GM23338 (cell line): ENCODE measurements at regions not wholly inside any gene's neighbourhood (a gene's known extent, or its start where the extent isn't known, plus 50 kb on each side); places are given as distances from the start of the nearest gene placed in this dataset.

Experiments used
- ATAC-seq: fragments of 200-7000 bp; cut with Tn5 transposase; 3 replicates; pipeline ENCODE4 v1.9.1; 2020
- DNase-seq: peaks from one replicate; pipeline ENCODE4 v3.0.0-alpha.2; 2015; ENCODE audit warnings: low spot score
- H2AFZ ChIP-seq: fragments of 200-600 bp; sonication (generic); 2 replicates; pipeline ENCODE4 v1.8.0; 2016; ENCODE audit warnings: antibody characterized with exemption, mild to moderate bottlenecking, moderate library complexity
- H3F3A ChIP-seq: fragments of 200-600 bp; sonication (generic); replicated peaks from 2 replicates; pipeline ENCODE4 v1.8.0; 2017; ENCODE audit warnings: antibody characterized with exemption, mixed run types, low read depth
- H3K27ac ChIP-seq: fragments of 200-600 bp; sonication (generic); 2 replicates; pipeline ENCODE4 v1.6.1; 2016; ENCODE audit warnings: low read depth
- H3K27me3 ChIP-seq: fragments of 200-600 bp; sonication (generic); 2 replicates; pipeline ENCODE4 v1.8.0; 2016; ENCODE audit warnings: mild to moderate bottlenecking, mixed run types, moderate library complexity; ENCODE audit not compliant: insufficient read depth
- H3K36me3 ChIP-seq: fragments of 200-600 bp; sonication (generic); 2 replicates; pipeline ENCODE4 v1.8.0; 2016; ENCODE audit warnings: mild to moderate bottlenecking; ENCODE audit not compliant: insufficient read depth
- H3K4me1 ChIP-seq: fragments of 200-600 bp; sonication (generic); 2 replicates; pipeline ENCODE4 v1.8.0; 2016; ENCODE audit warnings: mild to moderate bottlenecking, moderate library complexity; ENCODE audit not compliant: insufficient read depth
- H3K4me2 ChIP-seq: fragments of 200-600 bp; sonication (generic); 2 replicates; pipeline ENCODE4 v1.7.1; 2017; ENCODE audit warnings: mixed run types
- H3K4me3 ChIP-seq: fragments of 200-600 bp; sonication (generic); 2 replicates; pipeline ENCODE4 v1.6.1; 2016; ENCODE audit warnings: mixed run types
- H3K79me2 ChIP-seq: fragments of 200-600 bp; sonication (generic); replicated peaks from 2 replicates; pipeline ENCODE4 v1.8.0; 2017; ENCODE audit warnings: mild to moderate bottlenecking; ENCODE audit not compliant: insufficient read depth
- H3K9me2 ChIP-seq: fragments of 200-600 bp; sonication (generic); 2 replicates; pipeline ENCODE4 v1.8.0; 2017; ENCODE audit not compliant: insufficient read depth
- H4K20me1 ChIP-seq: fragments of 200-600 bp; sonication (generic); replicated peaks from 2 replicates; pipeline ENCODE4 v1.8.0; 2017; ENCODE audit warnings: mild to moderate bottlenecking; ENCODE audit not compliant: insufficient read depth
- H3K27ac Mint-ChIP-seq: 2 replicates; pipeline ENCODE4 v1.8.0; 2020; ENCODE audit warnings: inconsistent platforms, mild to moderate bottlenecking, moderate library complexity, mixed read lengths
- H3K27me3 Mint-ChIP-seq: 3 replicates; pipeline ENCODE4 v1.8.0; 2022; ENCODE audit warnings: low read depth, mild to moderate bottlenecking, moderate library complexity, mixed read lengths, inconsistent platforms; ENCODE audit not compliant: insufficient read depth, poor library complexity
- H3K36me3 Mint-ChIP-seq: 3 replicates; pipeline ENCODE4 v1.8.0; 2021; ENCODE audit warnings: low read depth, mild to moderate bottlenecking, inconsistent platforms, moderate library complexity, mixed read lengths
- H3K4me1 Mint-ChIP-seq: 3 replicates; pipeline ENCODE4 v1.8.0; 2020; ENCODE audit warnings: mild to moderate bottlenecking, inconsistent platforms, mixed read lengths
- H3K4me3 Mint-ChIP-seq: 3 replicates; pipeline ENCODE4 v1.8.0; 2021; ENCODE audit warnings: moderate library complexity, mild to moderate bottlenecking, inconsistent platforms, mixed read lengths
- H3K9me3 Mint-ChIP-seq: 3 replicates; pipeline ENCODE4 v1.8.0; 2020; ENCODE audit warnings: moderate library complexity, mild to moderate bottlenecking, inconsistent platforms, mixed read lengths
- CREB1 ChIP-seq: fragments of 250-450 bp; sonication (Bioruptor Pico); IDR thresholded peaks from 2 replicates; pipeline ENCODE4 v1.5.0; 2020; ENCODE audit warnings: low read depth, mild to moderate bottlenecking, moderate library complexity
- EZH2 ChIP-seq: fragments of 200-600 bp; sonication (generic); IDR thresholded peaks from one replicate; pipeline ENCODE4 v1.8.0; 2017; ENCODE audit warnings: antibody characterized with exemption, mild to moderate bottlenecking, low read depth; ENCODE audit not compliant: unreplicated experiment
- EZH2phosphoT487 ChIP-seq: fragments of 200-600 bp; sonication (generic); IDR thresholded peaks from one replicate; pipeline ENCODE4 v1.8.1; 2018; ENCODE audit warnings: antibody characterized with exemption; ENCODE audit not compliant: unreplicated experiment
- JUNB ChIP-seq: IDR thresholded peaks from one replicate; pipeline ENCODE4 v1.6.1; 2016; ENCODE audit warnings: antibody characterized with exemption; ENCODE audit not compliant: unreplicated experiment
- NANOG ChIP-seq: IDR thresholded peaks from 2 replicates; pipeline ENCODE4 v1.6.1; 2016; ENCODE audit warnings: antibody characterized with exemption, borderline replicate concordance
- POLR2AphosphoS5 ChIP-seq: IDR thresholded peaks from 2 replicates; pipeline ENCODE4 v1.6.1; 2016; ENCODE audit warnings: antibody characterized with exemption, low read depth
- STAT1 ChIP-seq: IDR thresholded peaks from one replicate; pipeline ENCODE4 v1.6.1; 2016; ENCODE audit warnings: antibody characterized with exemption; ENCODE audit not compliant: unreplicated experiment
- ZNF114 ChIP-seq: fragments of 250-450 bp; sonication (Bioruptor Pico); IDR thresholded peaks from 2 replicates; pipeline ENCODE4 v1.5.0; 2020; ENCODE audit warnings: mild to moderate bottlenecking, moderate library complexity
- ZNF331 ChIP-seq: fragments of 250-450 bp; sonication (Bioruptor Pico); IDR thresholded peaks from 2 replicates; pipeline ENCODE4 v1.5.0; 2020; ENCODE audit warnings: low read depth, mild to moderate bottlenecking, moderate library complexity
- TF ChIP-seq, protein P1 (sequence below), 2 experiments: fragments of 200-600 bp in 1 of 2; sonication (generic) in 1 of 2; conservative IDR thresholded peaks; 2 replicates each; pipeline versions ENCODE4 v1.5.1 to v1.6.1; 2016 to 2017; ENCODE audit warnings: antibody characterized with exemption in 2 of 2, low read depth in 2 of 2, mild to moderate bottlenecking in 2 of 2, moderate library complexity in 1 of 2
- TF ChIP-seq, protein P2 (sequence below): fragments of 250-450 bp; sonication (Bioruptor Pico); IDR thresholded peaks from 2 replicates; pipeline ENCODE4 v1.5.0; 2020; ENCODE audit warnings: mild to moderate bottlenecking, moderate library complexity
- TF ChIP-seq, protein P3 (sequence below): IDR thresholded peaks from 2 replicates; pipeline ENCODE4 v1.6.1; 2016; ENCODE audit warnings: antibody characterized with exemption
- TF ChIP-seq, protein P4 (sequence below): IDR thresholded peaks from one replicate; pipeline ENCODE4 v1.6.1; 2018; ENCODE audit warnings: antibody characterized with exemption; ENCODE audit not compliant: unreplicated experiment

DNA sequence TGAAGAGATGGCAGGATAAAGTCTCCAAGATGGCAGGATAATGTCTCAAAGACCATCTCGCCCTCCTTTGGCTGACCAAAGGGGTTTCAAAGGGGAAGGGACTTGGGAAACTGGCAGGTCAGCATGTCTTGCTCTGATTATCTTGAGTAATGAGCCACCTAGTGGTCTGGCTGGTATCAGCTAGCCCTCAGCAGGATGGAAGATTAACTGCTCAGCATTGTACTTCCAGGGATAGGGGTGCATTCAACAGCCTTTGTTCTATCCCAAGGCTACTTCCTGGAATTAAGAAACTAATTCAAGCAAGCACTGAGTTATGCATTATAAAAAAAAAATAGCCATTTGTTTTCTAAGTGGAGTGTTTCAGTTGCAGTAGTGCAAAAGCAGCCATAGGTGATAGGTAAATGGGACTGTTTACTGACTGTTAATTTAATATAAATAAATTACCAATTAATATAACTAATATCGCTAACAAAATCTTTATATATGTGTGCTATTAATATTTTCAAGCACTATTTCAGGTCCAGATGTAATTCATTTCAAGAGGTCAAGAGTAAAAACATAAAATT, 555.5 kb downstream of the CDH9 start:
- no peak overlapping the region for H3K27ac ChIP-seq
- no peak overlapping the region for H3K4me3 ChIP-seq
- peaks cover 6% of the 10 kb centered on the region for H3K4me1 Mint-ChIP-seq
- H3K36me3 Mint-ChIP-seq, result peaks cover 5% of the 10 kb centered on the region; the same call in 1 of the 3 replicates
- peaks cover 8% of the 10 kb centered on the region; the same call in 1 of the 2 replicates for H3K4me1 ChIP-seq
- H3K4me2 ChIP-seq, result no peak overlapping the region
- ATAC-seq, result peak; percentile 98
- peak; percentile 92 for DNase-seq
- peaks cover 10% of the 10 kb centered on the region for H3K9me3 Mint-ChIP-seq
- H3K4me3 Mint-ChIP-seq, result no peak overlapping the region
- peaks cover 1% of the 10 kb centered on the region for H3K27me3 Mint-ChIP-seq
- no peaks in the 10 kb centered on the region for H3K9me2 ChIP-seq
- no peaks in the 10 kb centered on the region for H3K36me3 ChIP-seq
- H2AFZ ChIP-seq, result no peak overlapping the region
- no peaks in the 10 kb centered on the region for H3K27me3 ChIP-seq
- no peaks in the 10 kb centered on the region for H4K20me1 ChIP-seq
- no peaks in the 10 kb centered on the region for H3F3A ChIP-seq
- no peak overlapping the region for H3K27ac Mint-ChIP-seq
- TF ChIP-seq, protein P1, sequence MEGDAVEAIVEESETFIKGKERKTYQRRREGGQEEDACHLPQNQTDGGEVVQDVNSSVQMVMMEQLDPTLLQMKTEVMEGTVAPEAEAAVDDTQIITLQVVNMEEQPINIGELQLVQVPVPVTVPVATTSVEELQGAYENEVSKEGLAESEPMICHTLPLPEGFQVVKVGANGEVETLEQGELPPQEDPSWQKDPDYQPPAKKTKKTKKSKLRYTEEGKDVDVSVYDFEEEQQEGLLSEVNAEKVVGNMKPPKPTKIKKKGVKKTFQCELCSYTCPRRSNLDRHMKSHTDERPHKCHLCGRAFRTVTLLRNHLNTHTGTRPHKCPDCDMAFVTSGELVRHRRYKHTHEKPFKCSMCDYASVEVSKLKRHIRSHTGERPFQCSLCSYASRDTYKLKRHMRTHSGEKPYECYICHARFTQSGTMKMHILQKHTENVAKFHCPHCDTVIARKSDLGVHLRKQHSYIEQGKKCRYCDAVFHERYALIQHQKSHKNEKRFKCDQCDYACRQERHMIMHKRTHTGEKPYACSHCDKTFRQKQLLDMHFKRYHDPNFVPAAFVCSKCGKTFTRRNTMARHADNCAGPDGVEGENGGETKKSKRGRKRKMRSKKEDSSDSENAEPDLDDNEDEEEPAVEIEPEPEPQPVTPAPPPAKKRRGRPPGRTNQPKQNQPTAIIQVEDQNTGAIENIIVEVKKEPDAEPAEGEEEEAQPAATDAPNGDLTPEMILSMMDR (conservative IDR thresholded peaks at IDR 0.05; ENCODE audit: low read depth in 2 of 2), result peak; percentile 89 to 95
- TF ChIP-seq EZH2phosphoT487 (no peak), NANOG (no peak), JUNB (no peak), EZH2 (no peak), POLR2AphosphoS5 (no peak), ZNF331 (CRISPR knock-in tag) (no peak), CREB1 (CRISPR knock-in tag) (no peak), ZNF114 (CRISPR knock-in tag) (peak; percentile 59; the same call in 1 of the 2 replicates), STAT1 (no peak)
- TF ChIP-seq, protein P2, sequence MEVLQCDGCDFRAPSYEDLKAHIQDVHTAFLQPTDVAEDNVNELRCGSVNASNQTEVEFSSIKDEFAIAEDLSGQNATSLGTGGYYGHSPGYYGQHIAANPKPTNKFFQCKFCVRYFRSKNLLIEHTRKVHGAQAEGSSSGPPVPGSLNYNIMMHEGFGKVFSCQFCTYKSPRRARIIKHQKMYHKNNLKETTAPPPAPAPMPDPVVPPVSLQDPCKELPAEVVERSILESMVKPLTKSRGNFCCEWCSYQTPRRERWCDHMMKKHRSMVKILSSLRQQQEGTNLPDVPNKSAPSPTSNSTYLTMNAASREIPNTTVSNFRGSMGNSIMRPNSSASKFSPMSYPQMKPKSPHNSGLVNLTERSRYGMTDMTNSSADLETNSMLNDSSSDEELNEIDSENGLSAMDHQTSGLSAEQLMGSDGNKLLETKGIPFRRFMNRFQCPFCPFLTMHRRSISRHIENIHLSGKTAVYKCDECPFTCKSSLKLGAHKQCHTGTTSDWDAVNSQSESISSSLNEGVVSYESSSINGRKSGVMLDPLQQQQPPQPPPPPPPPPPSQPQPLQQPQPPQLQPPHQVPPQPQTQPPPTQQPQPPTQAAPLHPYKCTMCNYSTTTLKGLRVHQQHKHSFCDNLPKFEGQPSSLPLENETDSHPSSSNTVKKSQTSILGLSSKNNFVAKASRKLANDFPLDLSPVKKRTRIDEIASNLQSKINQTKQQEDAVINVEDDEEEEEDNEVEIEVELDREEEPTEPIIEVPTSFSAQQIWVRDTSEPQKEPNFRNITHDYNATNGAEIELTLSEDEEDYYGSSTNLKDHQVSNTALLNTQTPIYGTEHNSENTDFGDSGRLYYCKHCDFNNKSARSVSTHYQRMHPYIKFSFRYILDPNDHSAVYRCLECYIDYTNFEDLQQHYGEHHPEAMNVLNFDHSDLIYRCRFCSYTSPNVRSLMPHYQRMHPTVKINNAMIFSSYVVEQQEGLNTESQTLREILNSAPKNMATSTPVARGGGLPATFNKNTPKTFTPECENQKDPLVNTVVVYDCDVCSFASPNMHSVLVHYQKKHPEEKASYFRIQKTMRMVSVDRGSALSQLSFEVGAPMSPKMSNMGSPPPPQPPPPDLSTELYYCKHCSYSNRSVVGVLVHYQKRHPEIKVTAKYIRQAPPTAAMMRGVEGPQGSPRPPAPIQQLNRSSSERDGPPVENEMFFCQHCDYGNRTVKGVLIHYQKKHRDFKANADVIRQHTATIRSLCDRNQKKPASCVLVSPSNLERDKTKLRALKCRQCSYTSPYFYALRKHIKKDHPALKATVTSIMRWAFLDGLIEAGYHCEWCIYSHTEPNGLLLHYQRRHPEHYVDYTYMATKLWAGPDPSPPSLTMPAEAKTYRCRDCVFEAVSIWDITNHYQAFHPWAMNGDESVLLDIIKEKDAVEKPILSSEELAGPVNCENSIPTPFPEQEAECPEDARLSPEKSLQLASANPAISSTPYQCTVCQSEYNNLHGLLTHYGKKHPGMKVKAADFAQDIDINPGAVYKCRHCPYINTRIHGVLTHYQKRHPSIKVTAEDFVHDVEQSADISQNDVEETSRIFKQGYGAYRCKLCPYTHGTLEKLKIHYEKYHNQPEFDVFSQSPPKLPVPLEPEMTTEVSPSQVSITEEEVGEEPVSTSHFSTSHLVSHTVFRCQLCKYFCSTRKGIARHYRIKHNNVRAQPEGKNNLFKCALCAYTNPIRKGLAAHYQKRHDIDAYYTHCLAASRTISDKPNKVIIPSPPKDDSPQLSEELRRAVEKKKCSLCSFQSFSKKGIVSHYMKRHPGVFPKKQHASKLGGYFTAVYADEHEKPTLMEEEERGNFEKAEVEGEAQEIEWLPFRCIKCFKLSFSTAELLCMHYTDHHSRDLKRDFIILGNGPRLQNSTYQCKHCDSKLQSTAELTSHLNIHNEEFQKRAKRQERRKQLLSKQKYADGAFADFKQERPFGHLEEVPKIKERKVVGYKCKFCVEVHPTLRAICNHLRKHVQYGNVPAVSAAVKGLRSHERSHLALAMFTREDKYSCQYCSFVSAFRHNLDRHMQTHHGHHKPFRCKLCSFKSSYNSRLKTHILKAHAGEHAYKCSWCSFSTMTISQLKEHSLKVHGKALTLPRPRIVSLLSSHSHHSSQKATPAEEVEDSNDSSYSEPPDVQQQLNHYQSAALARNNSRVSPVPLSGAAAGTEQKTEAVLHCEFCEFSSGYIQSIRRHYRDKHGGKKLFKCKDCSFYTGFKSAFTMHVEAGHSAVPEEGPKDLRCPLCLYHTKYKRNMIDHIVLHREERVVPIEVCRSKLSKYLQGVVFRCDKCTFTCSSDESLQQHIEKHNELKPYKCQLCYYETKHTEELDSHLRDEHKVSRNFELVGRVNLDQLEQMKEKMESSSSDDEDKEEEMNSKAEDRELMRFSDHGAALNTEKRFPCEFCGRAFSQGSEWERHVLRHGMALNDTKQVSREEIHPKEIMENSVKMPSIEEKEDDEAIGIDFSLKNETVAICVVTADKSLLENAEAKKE, result peak; percentile 69; the same call in 1 of the 2 replicates
- TF ChIP-seq, protein P3, sequence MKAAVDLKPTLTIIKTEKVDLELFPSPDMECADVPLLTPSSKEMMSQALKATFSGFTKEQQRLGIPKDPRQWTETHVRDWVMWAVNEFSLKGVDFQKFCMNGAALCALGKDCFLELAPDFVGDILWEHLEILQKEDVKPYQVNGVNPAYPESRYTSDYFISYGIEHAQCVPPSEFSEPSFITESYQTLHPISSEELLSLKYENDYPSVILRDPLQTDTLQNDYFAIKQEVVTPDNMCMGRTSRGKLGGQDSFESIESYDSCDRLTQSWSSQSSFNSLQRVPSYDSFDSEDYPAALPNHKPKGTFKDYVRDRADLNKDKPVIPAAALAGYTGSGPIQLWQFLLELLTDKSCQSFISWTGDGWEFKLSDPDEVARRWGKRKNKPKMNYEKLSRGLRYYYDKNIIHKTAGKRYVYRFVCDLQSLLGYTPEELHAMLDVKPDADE, result no peak
- TF ChIP-seq, protein P4, sequence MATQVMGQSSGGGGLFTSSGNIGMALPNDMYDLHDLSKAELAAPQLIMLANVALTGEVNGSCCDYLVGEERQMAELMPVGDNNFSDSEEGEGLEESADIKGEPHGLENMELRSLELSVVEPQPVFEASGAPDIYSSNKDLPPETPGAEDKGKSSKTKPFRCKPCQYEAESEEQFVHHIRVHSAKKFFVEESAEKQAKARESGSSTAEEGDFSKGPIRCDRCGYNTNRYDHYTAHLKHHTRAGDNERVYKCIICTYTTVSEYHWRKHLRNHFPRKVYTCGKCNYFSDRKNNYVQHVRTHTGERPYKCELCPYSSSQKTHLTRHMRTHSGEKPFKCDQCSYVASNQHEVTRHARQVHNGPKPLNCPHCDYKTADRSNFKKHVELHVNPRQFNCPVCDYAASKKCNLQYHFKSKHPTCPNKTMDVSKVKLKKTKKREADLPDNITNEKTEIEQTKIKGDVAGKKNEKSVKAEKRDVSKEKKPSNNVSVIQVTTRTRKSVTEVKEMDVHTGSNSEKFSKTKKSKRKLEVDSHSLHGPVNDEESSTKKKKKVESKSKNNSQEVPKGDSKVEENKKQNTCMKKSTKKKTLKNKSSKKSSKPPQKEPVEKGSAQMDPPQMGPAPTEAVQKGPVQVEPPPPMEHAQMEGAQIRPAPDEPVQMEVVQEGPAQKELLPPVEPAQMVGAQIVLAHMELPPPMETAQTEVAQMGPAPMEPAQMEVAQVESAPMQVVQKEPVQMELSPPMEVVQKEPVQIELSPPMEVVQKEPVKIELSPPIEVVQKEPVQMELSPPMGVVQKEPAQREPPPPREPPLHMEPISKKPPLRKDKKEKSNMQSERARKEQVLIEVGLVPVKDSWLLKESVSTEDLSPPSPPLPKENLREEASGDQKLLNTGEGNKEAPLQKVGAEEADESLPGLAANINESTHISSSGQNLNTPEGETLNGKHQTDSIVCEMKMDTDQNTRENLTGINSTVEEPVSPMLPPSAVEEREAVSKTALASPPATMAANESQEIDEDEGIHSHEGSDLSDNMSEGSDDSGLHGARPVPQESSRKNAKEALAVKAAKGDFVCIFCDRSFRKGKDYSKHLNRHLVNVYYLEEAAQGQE, result no peak
- H3K79me2 ChIP-seq, result no peaks in the 10 kb centered on the region
